Skeletal muscle tissue (tissue), 3 donors: ENCODE measurements at regions not wholly inside any gene's neighbourhood (a gene's known extent, or its start where the extent isn't known, plus 50 kb on each side); places are given as distances from the start of the nearest gene placed in this dataset.

Experiments used
- H3K27ac ChIP-seq: one replicate; pipeline ENCODE4 v1.7.0; 2013; ENCODE audit warnings: mild to moderate bottlenecking, low read depth, low read length, inconsistent platforms
- H3K27me3 ChIP-seq, 3 donors: one replicate each; pipeline ENCODE4 v1.7.0; 2013; ENCODE audit warnings: low read length in 3 of 3; ENCODE audit not compliant: control insufficient read depth in 3 of 3, insufficient read depth in 3 of 3
- H3K36me3 ChIP-seq, 3 donors: one replicate each; pipeline ENCODE4 v1.7.0; 2013; ENCODE audit warnings: low read length in 3 of 3; ENCODE audit not compliant: control insufficient read depth in 3 of 3, insufficient read depth in 3 of 3
- H3K4me1 ChIP-seq, 3 donors: one replicate each; pipeline ENCODE4 v1.7.0; 2013; ENCODE audit warnings: low read length in 3 of 3, mild to moderate bottlenecking in 3 of 3; ENCODE audit not compliant: control insufficient read depth in 3 of 3, insufficient read depth in 3 of 3
- H3K4me3 ChIP-seq, 3 donors: one replicate each; pipeline ENCODE4 v1.7.0; 2013; ENCODE audit warnings: low read length in 3 of 3
- H3K9ac ChIP-seq, 3 donors: one replicate each; pipeline ENCODE4 v1.7.0; 2013; ENCODE audit warnings: low read length in 3 of 3, mild to moderate bottlenecking in 3 of 3, moderate library complexity in 2 of 3, low read depth in 1 of 3
- H3K9me3 ChIP-seq, 3 donors: one replicate each; pipeline ENCODE4 v1.7.0; 2013; ENCODE audit warnings: low read length in 3 of 3; ENCODE audit not compliant: control insufficient read depth in 3 of 3
- donor health status: Osteomylitis.

DNA sequence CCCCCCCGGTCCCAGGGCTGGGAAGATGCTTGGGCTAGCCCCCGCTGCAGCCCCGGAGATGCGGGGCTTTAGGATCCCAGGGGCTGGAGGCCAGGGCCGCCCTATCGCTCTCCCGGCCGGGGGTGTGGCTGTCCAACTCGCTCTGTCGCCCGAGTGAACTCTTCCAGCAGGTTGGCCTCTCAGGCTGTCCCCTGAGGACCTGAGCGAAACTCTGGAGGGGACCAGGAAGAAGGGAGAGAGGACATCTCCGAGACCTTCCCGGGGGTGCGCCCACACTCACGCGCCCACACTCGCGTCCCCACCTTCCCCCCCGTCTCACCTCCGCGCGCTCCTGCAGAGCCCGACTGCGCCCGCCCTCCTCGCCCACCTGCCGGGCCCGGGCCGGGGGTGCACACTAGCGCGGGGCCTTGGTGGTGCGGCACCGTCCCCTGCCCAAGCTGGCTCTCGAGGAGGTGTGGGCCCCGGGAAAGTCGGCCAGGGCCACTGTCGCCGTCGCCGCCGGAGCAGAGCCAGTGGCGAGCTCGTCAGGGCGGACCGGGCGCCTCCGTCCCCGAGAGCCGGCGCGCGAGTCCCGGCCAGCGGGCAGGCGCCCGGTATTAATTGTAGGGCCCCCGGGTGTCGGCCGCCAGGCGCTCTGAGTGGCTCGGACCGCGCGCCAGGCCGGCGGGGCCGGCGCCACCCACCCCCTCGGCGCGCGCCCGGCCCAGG, 101.7 kb upstream of the SVIL start:
- H3K4me1 ChIP-seq: peaks cover 27 to 38% (median 37%) of the 10 kb centered on the region in 3 donors
- peak overlapping the region; percentile 82 to 91 (median 89) for H3K4me3 ChIP-seq
- H3K9me3 ChIP-seq: no peaks in the 10 kb centered on the region
- H3K9ac ChIP-seq: peak overlapping the region; percentile 85 to 92 (median 89)
- no peaks in the 10 kb centered on the region for H3K36me3 ChIP-seq
- no peaks in the 10 kb centered on the region for H3K27me3 ChIP-seq
- peak overlapping the region; percentile 90 for H3K27ac ChIP-seq

DNA sequence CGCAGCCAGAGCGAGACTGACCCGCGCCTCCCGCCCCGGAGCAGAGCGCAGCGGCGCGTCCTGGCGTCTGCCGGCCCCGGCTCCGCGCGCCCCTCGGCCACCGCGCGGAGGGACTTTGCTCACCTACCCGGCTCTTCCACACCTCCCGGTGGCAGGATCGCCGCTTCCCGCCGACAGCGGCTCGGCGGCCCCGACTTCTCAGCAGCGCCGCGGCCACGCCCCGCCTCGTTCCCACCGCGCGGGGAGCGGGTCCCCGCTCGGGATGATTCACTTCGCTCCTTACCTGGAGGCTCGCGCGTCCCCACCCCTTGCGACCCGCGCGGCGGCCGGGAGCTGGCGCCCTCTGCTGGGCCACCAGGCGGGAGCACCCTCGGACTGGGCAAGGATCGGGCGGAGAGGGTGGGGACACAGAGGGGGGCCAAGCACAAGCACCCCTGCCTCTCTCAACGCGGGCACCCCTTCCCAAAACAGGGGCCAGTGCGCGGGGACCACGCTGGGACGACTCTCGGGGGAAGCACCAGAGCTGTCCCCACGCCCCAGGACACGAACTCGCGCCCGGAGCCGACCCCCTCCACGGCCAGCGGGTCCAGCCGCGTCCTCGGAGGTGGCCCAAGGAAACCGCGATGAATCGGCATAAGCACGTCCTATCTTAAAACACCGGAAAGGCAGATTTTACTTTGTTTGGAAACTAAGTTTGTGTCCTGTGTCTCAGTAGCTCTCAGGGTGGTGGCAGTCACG, 101.0 kb upstream of the SVIL start:
- Histone ChIP-seq H3K27me3 (no peaks in the 10 kb centered on the region), H3K27ac (peak overlapping the region; percentile 90), H3K4me3 (peak overlapping the region; percentile 82 to 91 (median 89)), H3K4me1 (peaks cover 28 to 42% (median 37%) of the 10 kb centered on the region in 3 donors), H3K9ac (peak overlapping the region; percentile 85 to 92 (median 89)), H3K9me3 (no peaks in the 10 kb centered on the region), H3K36me3 (no peaks in the 10 kb centered on the region)

DNA sequence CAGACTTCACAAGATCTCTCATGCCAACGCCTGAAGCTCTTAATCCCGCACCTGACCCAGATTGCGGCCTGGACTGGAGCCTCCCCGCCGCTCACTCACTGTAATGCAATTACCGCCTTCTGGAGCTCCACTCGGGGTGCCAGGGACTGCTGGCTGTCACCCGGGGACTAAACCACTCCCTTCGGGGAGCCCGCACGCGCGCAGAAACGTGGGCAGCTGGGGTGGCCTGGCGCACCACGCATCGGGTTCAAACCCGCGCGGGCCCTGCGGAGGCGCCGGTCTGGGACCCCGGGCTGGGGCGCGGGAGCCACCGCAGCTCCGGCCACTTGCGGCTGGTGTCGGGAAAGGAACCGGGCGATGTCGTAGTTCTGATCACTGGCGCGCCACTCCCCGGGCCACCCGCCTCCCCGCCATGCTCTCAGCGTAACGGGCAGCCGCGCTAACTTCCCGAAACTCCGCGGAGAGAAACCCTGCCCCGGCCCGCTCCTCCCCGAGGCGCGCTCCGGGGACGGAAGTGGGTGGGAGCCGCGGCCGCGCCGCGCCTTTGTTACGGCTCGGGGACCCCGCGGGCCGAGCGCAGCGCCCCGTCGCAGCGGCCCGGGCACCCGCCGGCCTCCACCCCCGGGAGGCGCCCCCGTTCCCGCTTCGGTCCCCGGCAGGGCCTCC, 100.3 kb upstream of the SVIL start:
- H3K9ac ChIP-seq: peak overlapping the region; percentile 85 to 92 (median 89)
- no peaks in the 10 kb centered on the region for H3K27me3 ChIP-seq
- no peaks in the 10 kb centered on the region for H3K36me3 ChIP-seq
- H3K4me3 ChIP-seq: peak overlapping the region; percentile 82 to 91 (median 89)
- no peaks in the 10 kb centered on the region for H3K9me3 ChIP-seq
- H3K27ac ChIP-seq: peak overlapping the region; percentile 90
- peaks cover 28 to 42% (median 42%) of the 10 kb centered on the region in 3 donors for H3K4me1 ChIP-seq

DNA sequence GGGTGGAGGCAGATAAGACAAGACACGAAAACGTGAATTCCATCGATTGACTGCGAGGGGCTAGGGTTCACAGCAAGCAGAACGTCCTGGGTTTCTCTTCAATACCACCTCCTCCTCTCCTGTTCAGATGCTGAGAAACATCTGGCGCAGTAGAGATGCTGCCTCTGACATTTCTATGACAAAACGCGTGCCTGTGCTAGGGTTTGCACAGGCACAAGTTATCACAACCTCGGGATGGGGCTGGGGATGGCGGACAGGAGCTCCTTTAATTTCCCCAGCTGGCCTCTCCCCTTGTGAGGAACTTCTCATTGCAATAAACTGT, 99.8 kb upstream of the SVIL start:
- peaks cover 28 to 42% (median 42%) of the 10 kb centered on the region in 3 donors for H3K4me1 ChIP-seq
- peak overlapping the region; percentile 85 to 92 (median 89) for H3K9ac ChIP-seq
- H3K9me3 ChIP-seq: no peaks in the 10 kb centered on the region
- peak overlapping the region; percentile 62 to 91 (median 89) for H3K4me3 ChIP-seq
- no peaks in the 10 kb centered on the region for H3K27me3 ChIP-seq
- peak overlapping the region; percentile 90 for H3K27ac ChIP-seq
- H3K36me3 ChIP-seq: no peaks in the 10 kb centered on the region

DNA sequence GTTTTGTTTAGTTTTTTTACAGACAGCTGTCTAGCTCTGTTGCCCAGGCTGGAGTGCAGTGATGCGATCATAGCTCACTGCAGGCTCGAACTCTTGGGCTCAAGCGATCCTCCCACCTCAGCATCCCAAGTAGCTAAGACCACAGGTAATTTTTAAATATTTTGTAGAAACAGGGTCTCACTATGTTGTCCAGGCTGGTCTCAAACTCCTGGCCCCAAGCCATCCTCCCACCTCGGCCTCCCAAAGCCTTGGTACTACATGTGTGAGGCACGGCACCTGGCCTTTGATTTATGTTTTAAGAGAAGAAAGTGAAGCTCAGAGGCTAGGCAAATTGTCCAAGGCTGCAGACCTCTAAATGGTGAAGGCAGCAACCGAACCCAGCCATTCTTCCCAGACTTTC, 98.6 kb upstream of the SVIL start:
- H3K4me3 ChIP-seq: peak overlapping the region in 1 of 3 donors; percentile 26
- H3K36me3 ChIP-seq: no peaks in the 10 kb centered on the region
- no peaks in the 10 kb centered on the region for H3K27me3 ChIP-seq
- H3K9ac ChIP-seq: peak overlapping the region in 2 of 3 donors; percentile 21 to 34
- H3K9me3 ChIP-seq: no peaks in the 10 kb centered on the region
- peaks cover 37 to 53% (median 48%) of the 10 kb centered on the region in 3 donors for H3K4me1 ChIP-seq
- H3K27ac ChIP-seq: no peak overlapping the region

DNA sequence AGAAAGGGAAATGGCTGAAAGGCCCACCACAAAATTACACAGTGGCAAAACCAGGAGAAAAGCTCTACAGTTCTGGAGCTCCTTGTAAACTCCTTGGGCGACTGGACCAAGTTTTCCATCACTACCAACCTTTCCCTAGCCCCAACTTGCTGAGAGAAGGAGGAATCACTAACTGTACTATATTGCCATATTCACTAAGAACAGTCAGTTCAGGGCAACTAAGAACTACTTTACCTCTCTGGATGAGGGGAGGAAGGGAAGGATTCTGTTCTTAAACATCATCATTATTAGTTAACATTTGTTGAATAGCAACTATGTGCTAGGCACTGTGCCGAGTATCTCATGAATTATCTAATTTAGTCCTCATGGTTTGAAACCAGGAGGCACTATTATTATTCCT, 98.1 kb upstream of the SVIL start:
- Histone ChIP-seq H3K27ac (no peak overlapping the region), H3K4me1 (peaks cover 37 to 53% (median 48%) of the 10 kb centered on the region in 3 donors)

DNA sequence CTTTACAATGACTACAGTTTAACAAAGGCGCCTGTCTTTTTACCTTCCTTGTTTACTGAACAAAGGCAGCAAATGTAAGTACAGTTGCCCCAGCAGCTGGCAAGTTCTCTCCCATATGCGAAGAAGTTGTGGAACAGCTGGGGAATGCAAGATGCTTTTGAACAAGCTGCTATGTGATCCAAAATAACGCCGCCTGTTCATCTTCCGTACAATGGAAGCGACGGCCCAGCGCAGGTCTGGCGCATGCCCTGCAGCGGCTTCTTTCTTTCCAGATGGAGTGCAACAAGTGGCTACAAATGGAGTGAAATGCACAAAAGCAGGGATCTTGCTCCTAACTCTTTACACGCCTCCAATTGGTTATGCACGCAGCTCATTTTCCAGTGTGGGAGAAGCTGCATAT, 97.0 kb upstream of the SVIL start:
- Histone ChIP-seq H3K4me3 (no peak overlapping the region), H3K4me1 (peaks cover 36 to 46% (median 44%) of the 10 kb centered on the region in 3 donors), H3K27me3 (no peaks in the 10 kb centered on the region), H3K9ac (no peak overlapping the region), H3K36me3 (no peaks in the 10 kb centered on the region), H3K9me3 (no peaks in the 10 kb centered on the region), H3K27ac (no peak overlapping the region)

More for the DNA sequence above, 98.1 kb upstream of the SVIL start:
- H3K4me3 ChIP-seq: peak overlapping the region in 1 of 3 donors; percentile 26
- no peaks in the 10 kb centered on the region for H3K36me3 ChIP-seq
- peak overlapping the region in 1 of 3 donors; percentile 34 for H3K9ac ChIP-seq
- no peaks in the 10 kb centered on the region for H3K27me3 ChIP-seq
- no peaks in the 10 kb centered on the region for H3K9me3 ChIP-seq

DNA sequence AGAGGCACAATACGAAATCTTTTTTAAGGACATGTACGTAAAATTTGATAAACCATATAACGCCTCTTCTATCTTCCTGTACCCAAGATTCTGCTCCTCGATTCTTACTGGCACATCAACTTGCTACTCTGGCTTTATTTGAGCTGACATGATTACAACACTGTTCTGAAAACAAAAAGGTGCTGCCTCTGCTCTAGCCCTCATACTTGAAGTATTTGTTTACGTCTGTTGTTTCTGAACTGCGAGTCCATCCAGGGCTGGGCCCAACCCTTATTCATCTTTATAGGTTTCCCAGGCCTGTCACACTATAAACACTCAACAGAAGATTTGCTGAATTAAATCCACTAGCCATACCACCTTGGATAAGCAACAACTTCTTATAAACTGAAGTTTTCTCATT, 96.2 kb upstream of the SVIL start:
- no peak overlapping the region for H3K9ac ChIP-seq
- H3K4me1 ChIP-seq: peaks cover 36 to 51% (median 40%) of the 10 kb centered on the region in 3 donors
- H3K27ac ChIP-seq: peak overlapping the region; percentile 4
- no peak overlapping the region for H3K4me3 ChIP-seq
- H3K9me3 ChIP-seq: no peaks in the 10 kb centered on the region
- no peaks in the 10 kb centered on the region for H3K27me3 ChIP-seq
- H3K36me3 ChIP-seq: no peaks in the 10 kb centered on the region

DNA sequence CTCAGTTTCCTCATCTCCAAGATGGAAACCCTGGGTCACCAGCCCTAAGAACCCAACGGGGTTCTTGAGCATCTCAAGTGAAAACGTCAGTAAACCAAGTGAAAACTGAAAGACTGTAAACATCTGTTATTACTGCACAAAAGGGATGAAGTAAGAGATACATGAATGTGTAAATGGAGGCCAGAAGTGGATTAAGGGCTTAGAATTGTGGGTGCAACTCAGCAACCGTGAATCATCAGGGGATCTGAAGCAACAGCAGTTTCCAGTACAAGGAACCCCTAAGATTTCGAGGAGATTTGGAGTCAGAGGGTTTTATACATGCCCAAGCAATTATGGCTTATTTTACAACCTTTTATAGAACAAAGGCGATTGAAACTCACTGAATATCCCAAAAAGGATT, 95.7 kb upstream of the SVIL start:
- Histone ChIP-seq H3K4me1 (peaks cover 38 to 56% (median 41%) of the 10 kb centered on the region in 3 donors), H3K27ac (no peak overlapping the region), H3K27me3 (no peaks in the 10 kb centered on the region), H3K9ac (no peak overlapping the region), H3K4me3 (no peak overlapping the region), H3K36me3 (no peaks in the 10 kb centered on the region), H3K9me3 (no peaks in the 10 kb centered on the region)
